CD8-positive, alpha-beta memory T cell (primary cell): ENCODE measurements at regions not wholly inside any gene's neighbourhood (a gene's known extent, or its start where the extent isn't known, plus 50 kb on each side); places are given as distances from the start of the nearest gene placed in this dataset.
A peak's percentile ranks its signal among the peaks of the same experiment; 100 is the strongest.
"Not testable (repeated sequence)": the region's sequence is repeated elsewhere in the genome, so short reads cannot be mapped to it uniquely, and the experiment has no call there.

ENCODE experiments used
- CTCF ChIA-PET: fragments of 350-600 bp; sonication (Branson Sonifier 250); formaldehyde crosslinking; loops from one replicate; lab custom pipeline; 2021; ENCODE audit warnings: antibody characterized with exemption; lab: Charles Lee
- POLR2A ChIA-PET: fragments of 350-600 bp; sonication (Branson Sonifier 250); formaldehyde crosslinking; loops from one replicate; lab custom pipeline; 2021; ENCODE audit warnings: antibody characterized with exemption; lab: Charles Lee
- DNase-seq, 5 donors: peaks; one replicate each; pipeline versions ENCODE4 v3.0.0 to v3.0.0-alpha.2; 2020 to 2022; ENCODE audit warnings: mixed read lengths in 1 of 5
- H3K27ac ChIP-seq: one replicate; pipeline ENCODE4 v1.7.0; 2013; ENCODE audit warnings: low read depth, mild to moderate bottlenecking, low read length, moderate library complexity
- H3K27me3 ChIP-seq: 2 replicates; pipeline ENCODE4 v1.7.0; 2013; ENCODE audit warnings: low read length, mild to moderate bottlenecking; ENCODE audit not compliant: insufficient read depth, poor library complexity, severe bottlenecking
- H3K36me3 ChIP-seq: 2 replicates; pipeline ENCODE4 v1.7.0; 2013; ENCODE audit warnings: mild to moderate bottlenecking, low read length, moderate library complexity; ENCODE audit not compliant: insufficient read depth
- H3K4me1 ChIP-seq: 2 replicates; pipeline ENCODE4 v1.7.0; 2013; ENCODE audit warnings: mild to moderate bottlenecking, low read length, moderate library complexity; ENCODE audit not compliant: insufficient read depth
- H3K4me3 ChIP-seq: 2 replicates; pipeline ENCODE4 v1.7.0; 2013; ENCODE audit warnings: mild to moderate bottlenecking, low read length
- H3K9me3 ChIP-seq: 2 replicates; pipeline ENCODE4 v1.7.0; 2013; ENCODE audit warnings: mild to moderate bottlenecking, low read length
- H3K27ac Mint-ChIP-seq, 8 donors: one replicate each; pipeline ENCODE4 v1.8.0; 2020 to 2021; ENCODE audit warnings: mixed read lengths in 8 of 8, mild to moderate bottlenecking in 6 of 8, inconsistent platforms in 3 of 8, moderate library complexity in 3 of 8
- H3K27me3 Mint-ChIP-seq, 2 donors: one replicate each; pipeline ENCODE4 v1.8.0; 2020 to 2021; ENCODE audit warnings: mixed read lengths in 2 of 2, mild to moderate bottlenecking in 1 of 2, moderate library complexity in 1 of 2
- H3K36me3 Mint-ChIP-seq, 3 donors: one replicate each; pipeline ENCODE4 v1.8.0; 2020 to 2021; ENCODE audit warnings: mixed read lengths in 3 of 3, inconsistent platforms in 1 of 3, mild to moderate bottlenecking in 1 of 3
- H3K4me1 Mint-ChIP-seq, 3 donors: one replicate each; pipeline ENCODE4 v1.8.0; 2020 to 2021; ENCODE audit warnings: mixed read lengths in 3 of 3, inconsistent platforms in 1 of 3, mild to moderate bottlenecking in 1 of 3
- H3K4me3 Mint-ChIP-seq, 7 donors: one replicate each; pipeline ENCODE4 v1.8.0; 2020 to 2021; ENCODE audit warnings: mixed read lengths in 7 of 7, mild to moderate bottlenecking in 6 of 7, moderate library complexity in 4 of 7, inconsistent platforms in 2 of 7
- H3K9me3 Mint-ChIP-seq, 5 donors: one replicate each; pipeline ENCODE4 v1.8.0; 2020 to 2022; ENCODE audit warnings: mixed read lengths in 5 of 5, mild to moderate bottlenecking in 3 of 5, moderate library complexity in 2 of 5, inconsistent platforms in 1 of 5

- Histone ChIP-seq H3K4me3 (no peak overlapping the region), H3K27ac (no peak overlapping the region), H3K4me1 (peaks cover 30% of the 10 kb centered on the region), H3K27me3 (no peaks in the 10 kb centered on the region), H3K36me3 (no peaks in the 10 kb centered on the region), H3K9me3 (no peaks in the 10 kb centered on the region)
- POLR2A ChIA-PET, result no interaction called here
- Mint-ChIP-seq H3K27ac (peak overlapping the region in 6 of 8 donors; percentile 31 to 87 (median 65)), H3K4me3 (no peak overlapping the region), H3K9me3 (no peaks in the 10 kb centered on the region), H3K27me3 (no peaks in the 10 kb centered on the region), H3K36me3 (peaks cover 15 to 65% (median 23%) of the 10 kb centered on the region in 3 donors), H3K4me1 (peaks cover 37 to 66% (median 57%) of the 10 kb centered on the region in 3 donors)
- DNase-seq, result no peak
- CTCF ChIA-PET, result interaction anchor here (1.4 to 2.1 kb wide), 4 partner anchors 11 to 82 kb away, joined by 3 to 5 read pairs (median 3); no protein-coding TSS in a partner anchor
Measured at GRCh38 chr1:184888505-184888904, 85.8 kb downstream of the NIBAN1 start.

- peaks cover 8 to 76% (median 24%) of the 10 kb centered on the region in 3 donors for H3K36me3 Mint-ChIP-seq
- CTCF ChIA-PET, result no interaction called here
- Histone ChIP-seq H3K27ac (no peak overlapping the region), H3K27me3 (no peaks in the 10 kb centered on the region), H3K9me3 (no peaks in the 10 kb centered on the region), H3K4me3 (no peak overlapping the region), H3K4me1 (no peaks in the 10 kb centered on the region), H3K36me3 (no peaks in the 10 kb centered on the region)
- peak overlapping the region in 2 of 7 donors; percentile 10 to 23 for H3K4me3 Mint-ChIP-seq
- no peaks in the 10 kb centered on the region for H3K27me3 Mint-ChIP-seq
- POLR2A ChIA-PET, result no interaction called here
- no peaks in the 10 kb centered on the region for H3K9me3 Mint-ChIP-seq
- peaks cover 17 to 52% (median 44%) of the 10 kb centered on the region in 3 donors for H3K4me1 Mint-ChIP-seq
- H3K27ac Mint-ChIP-seq, result peak overlapping the region; percentile 32 to 96 (median 83)
- no peak for DNase-seq
Measured at GRCh38 chr1:184882957-184883815, 91.1 kb downstream of the NIBAN1 start.

GRCh38 chr1:184881941-184882913 is 92.1 kb downstream of the NIBAN1 start:
- no peaks in the 10 kb centered on the region for H3K4me1 ChIP-seq
- H3K36me3 Mint-ChIP-seq, result peaks cover 8 to 66% (median 24%) of the 10 kb centered on the region in 3 donors
- no peak overlapping the region for H3K4me3 Mint-ChIP-seq
- H3K27me3 Mint-ChIP-seq, result no peaks in the 10 kb centered on the region
- H3K27ac ChIP-seq, result no peak overlapping the region
- H3K36me3 ChIP-seq, result no peaks in the 10 kb centered on the region
- H3K27me3 ChIP-seq, result no peaks in the 10 kb centered on the region
- peak overlapping the region in 7 of 8 donors; percentile 11 to 96 (median 72) for H3K27ac Mint-ChIP-seq
- ChIA-PET CTCF (no interaction called here), POLR2A (no interaction called here)
- no peak overlapping the region for H3K4me3 ChIP-seq
- no peaks in the 10 kb centered on the region for H3K9me3 Mint-ChIP-seq
- no peaks in the 10 kb centered on the region for H3K9me3 ChIP-seq
- no peak for DNase-seq
- peaks cover 17 to 48% (median 44%) of the 10 kb centered on the region in 3 donors for H3K4me1 Mint-ChIP-seq

GRCh38 chr1:184879876-184880557 is 94.3 kb downstream of the NIBAN1 start:
- Histone ChIP-seq H3K4me1 (no peaks in the 10 kb centered on the region), H3K36me3 (no peaks in the 10 kb centered on the region), H3K27ac (no peak overlapping the region), H3K4me3 (no peak overlapping the region), H3K27me3 (no peaks in the 10 kb centered on the region), H3K9me3 (no peaks in the 10 kb centered on the region)
- ChIA-PET POLR2A (interaction anchor here (0.5 kb wide), 1 partner anchor 9 kb away, joined by 6 read pairs; no protein-coding TSS in a partner anchor), CTCF (no interaction called here)
- H3K27me3 Mint-ChIP-seq, result no peaks in the 10 kb centered on the region
- H3K4me1 Mint-ChIP-seq, result peaks cover 15 to 44% (median 36%) of the 10 kb centered on the region in 3 donors
- no peak overlapping the region for H3K4me3 Mint-ChIP-seq
- peaks cover 8 to 65% (median 24%) of the 10 kb centered on the region in 3 donors for H3K36me3 Mint-ChIP-seq
- no peaks in the 10 kb centered on the region for H3K9me3 Mint-ChIP-seq
- peak overlapping the region in 7 of 8 donors; percentile 9 to 81 (median 70) for H3K27ac Mint-ChIP-seq
- DNase-seq, result no peak

- no peaks in the 10 kb centered on the region for H3K9me3 ChIP-seq
- Mint-ChIP-seq H3K4me3 (no peak overlapping the region), H3K4me1 (peaks cover 12 to 40% (median 33%) of the 10 kb centered on the region in 3 donors), H3K27ac (peak overlapping the region; percentile 15 to 85 (median 62)), H3K36me3 (peaks cover 7 to 58% (median 23%) of the 10 kb centered on the region in 3 donors), H3K9me3 (peaks cover 0 to 2% (median 0%) of the 10 kb centered on the region in 5 donors), H3K27me3 (no peaks in the 10 kb centered on the region)
- no peaks in the 10 kb centered on the region for H3K4me1 ChIP-seq
- H3K4me3 ChIP-seq, result no peak overlapping the region
- no peaks in the 10 kb centered on the region for H3K27me3 ChIP-seq
- no peaks in the 10 kb centered on the region for H3K36me3 ChIP-seq
- no peak for DNase-seq
- ChIA-PET POLR2A (interaction anchor here (0.7 kb wide), 1 partner anchor 13 kb away, joined by 3 read pairs; no protein-coding TSS in a partner anchor), CTCF (no interaction called here)
- H3K27ac ChIP-seq, result no peak overlapping the region
Measured at GRCh38 chr1:184878602-184879001, 95.7 kb downstream of the NIBAN1 start.

- no peak overlapping the region for H3K4me3 ChIP-seq
- CTCF ChIA-PET, result interaction anchor here (0.9 to 1.0 kb wide), 2 partner anchors 11 to 14 kb away, joined by 3 read pairs; no protein-coding TSS in a partner anchor
- H3K4me1 ChIP-seq, result no peaks in the 10 kb centered on the region
- H3K27me3 Mint-ChIP-seq, result no peaks in the 10 kb centered on the region
- no peaks in the 10 kb centered on the region for H3K27me3 ChIP-seq
- H3K27ac Mint-ChIP-seq, result peak overlapping the region in 5 of 8 donors; percentile 6 to 85 (median 44)
- peaks cover 0 to 8% (median 0%) of the 10 kb centered on the region in 5 donors for H3K9me3 Mint-ChIP-seq
- POLR2A ChIA-PET, result interaction anchor here (0.7 kb wide), 1 partner anchor 14 kb away, joined by 3 read pairs; no protein-coding TSS in a partner anchor
- H3K36me3 Mint-ChIP-seq, result peaks cover 7 to 58% (median 25%) of the 10 kb centered on the region in 3 donors
- no peaks in the 10 kb centered on the region for H3K9me3 ChIP-seq
- no peak for DNase-seq
- peaks cover 6 to 34% (median 27%) of the 10 kb centered on the region in 3 donors for H3K4me1 Mint-ChIP-seq
- no peaks in the 10 kb centered on the region for H3K36me3 ChIP-seq
- H3K4me3 Mint-ChIP-seq, result no peak overlapping the region
- no peak overlapping the region for H3K27ac ChIP-seq
Measured at GRCh38 chr1:184878002-184878401, 96.3 kb downstream of the NIBAN1 start.

GRCh38 chr1:184876015-184876414 is 98.3 kb downstream of the NIBAN1 start:
- H3K9me3 Mint-ChIP-seq, H3K36me3 ChIP-seq, H3K4me3 ChIP-seq, DNase-seq, H3K4me3 Mint-ChIP-seq, POLR2A ChIA-PET, H3K4me1 ChIP-seq, H3K27me3 Mint-ChIP-seq, H3K27ac ChIP-seq, H3K27me3 ChIP-seq, H3K9me3 ChIP-seq: not testable (repeated sequence)
- CTCF ChIA-PET, result interaction anchor here (1.5 kb wide), 1 partner anchor 106 kb away, joined by 4 read pairs; no protein-coding TSS in a partner anchor
- peaks cover 15 to 46% (median 23%) of the 10 kb centered on the region in 3 donors for H3K36me3 Mint-ChIP-seq
- H3K27ac Mint-ChIP-seq, result peak overlapping the region in 4 of 8 donors; percentile 16 to 88 (median 56)
- peaks cover 0 to 25% (median 16%) of the 10 kb centered on the region in 3 donors for H3K4me1 Mint-ChIP-seq
